GM12865 (cell line): ENCODE measurements at regions not wholly inside any gene's neighbourhood (a gene's known extent, or its start where the extent isn't known, plus 50 kb on each side); places are given as distances from the start of the nearest gene placed in this dataset.
"Not testable (repeated sequence)": the region's sequence is repeated elsewhere in the genome, so short reads cannot be mapped to it uniquely, and the experiment has no call there.

ENCODE experiments used
- DNase-seq: peaks from one replicate; pipeline ENCODE4 v3.0.0; 2010; ENCODE audit warnings: low read depth
- H3K4me3 ChIP-seq: 2 replicates; pipeline ENCODE4 v1.5.1; 2011; ENCODE audit warnings: mild to moderate bottlenecking, low read depth, low read length, control low read depth
- CTCF ChIP-seq: IDR thresholded peaks from 2 replicates; pipeline ENCODE4 v1.5.1; 2011; ENCODE audit warnings: low read length, control low read depth, low read depth, inconsistent platforms; ENCODE audit not compliant: insufficient read depth; ENCODE audit errors: missing control alignments

- no peak overlapping the region for H3K4me3 ChIP-seq
- no peak for TF ChIP-seq CTCF
- DNase-seq = no peak
Observed at GRCh38 chr5:104024538-104024937, 461.9 kb upstream of the NUDT12 start.

- no peak for TF ChIP-seq CTCF
- H3K4me3 ChIP-seq = no peak overlapping the region
- DNase-seq = no peak
Observed at GRCh38 chr5:104023739-104024138, 461.1 kb upstream of the NUDT12 start.

DNA sequence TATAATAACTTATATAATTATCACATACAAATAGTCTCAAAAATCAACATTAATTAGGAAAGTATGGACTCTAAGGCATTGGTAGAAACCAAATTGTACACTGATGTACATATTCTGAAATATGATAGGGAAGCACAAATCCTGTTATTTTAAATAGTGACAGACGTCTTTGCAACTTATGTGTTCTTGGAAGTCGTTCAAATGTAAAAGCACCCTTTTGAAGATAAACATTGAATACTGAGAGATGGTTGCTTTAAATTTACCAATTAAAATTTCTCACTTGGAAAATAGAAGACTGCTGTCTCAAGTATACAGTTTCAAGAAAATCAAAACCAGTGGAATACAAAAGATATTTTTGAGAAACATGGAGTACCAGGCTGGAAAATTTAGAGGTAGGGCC is 457.4 kb upstream of the NUDT12 start:
- TF ChIP-seq CTCF = no peak
- DNase-seq = no peak
- no peak overlapping the region for H3K4me3 ChIP-seq

- no peak for TF ChIP-seq CTCF
- no peak for DNase-seq
- H3K4me3 ChIP-seq = no peak overlapping the region
Observed at GRCh38 chr5:104018299-104018698, 455.7 kb upstream of the NUDT12 start.

GRCh38 chr5:104016646-104017045 is 454.1 kb upstream of the NUDT12 start:
- TF ChIP-seq CTCF = no peak

GRCh38 chr5:104015765-104016164 is 453.2 kb upstream of the NUDT12 start:
- DNase-seq = no peak
- no peak overlapping the region for H3K4me3 ChIP-seq
- no peak for TF ChIP-seq CTCF

More at GRCh38 chr5:104016646-104017045, 454.1 kb upstream of the NUDT12 start:
- DNase-seq = no peak
- H3K4me3 ChIP-seq = no peak overlapping the region

- not testable (repeated sequence) for DNase-seq, H3K4me3 ChIP-seq
Observed at GRCh38 chr5:104002783-104003182, 440.2 kb upstream of the NUDT12 start.
